ENCODE measurements at regions not wholly inside any gene's neighbourhood (a gene's known extent, or its start where the extent isn't known, plus 50 kb on each side); places are given as distances from the start of the nearest gene placed in this dataset.

- intact Hi-C loops (cut with DNase I): no loop called here
- no peak for DNase-seq
These were observed 59.1 kb upstream of the SMOC2 start for GRCh38 chr6:168381726-168382458.

GRCh38 chr6:168383062-168383854 is 57.7 kb upstream of the SMOC2 start:
- no peak for DNase-seq
- intact Hi-C loops (cut with DNase I): no loop called here

GRCh38 chr6:168384045-168385036 is 56.6 kb upstream of the SMOC2 start:
- intact Hi-C loops (cut with DNase I): no loop called here
- peak in 1 of 42 donors; percentile 38 for DNase-seq

- intact Hi-C loops (cut with DNase I): no loop called here
- no peak for DNase-seq
These were observed 55.8 kb upstream of the SMOC2 start for GRCh38 chr6:168385037-168385759.

- intact Hi-C loops (cut with DNase I): no loop called here
- DNase-seq: no peak
These were observed 54.9 kb upstream of the SMOC2 start for GRCh38 chr6:168385858-168386735.

GRCh38 chr6:168386973-168387372 is 54.0 kb upstream of the SMOC2 start:
- intact Hi-C loops (cut with DNase I): no loop called here
- DNase-seq: no peak

- DNase-seq: no peak
- intact Hi-C loops (cut with DNase I): no loop called here
These were observed 53.6 kb upstream of the SMOC2 start for GRCh38 chr6:168387426-168387825.

- no peak for DNase-seq
- intact Hi-C loops (cut with DNase I): no loop called here
These were observed 53.1 kb upstream of the SMOC2 start for GRCh38 chr6:168387911-168388310.

GRCh38 chr6:168388641-168389633 is 52.0 kb upstream of the SMOC2 start:
- no peak for DNase-seq
- intact Hi-C loops (cut with DNase I): no loop called here

GRCh38 chr6:168390749-168391420 is 50.1 kb upstream of the SMOC2 start:
- intact Hi-C loops (cut with DNase I): no loop called here
- DNase-seq: no peak
